NCI-H524 treated with DMSO at 0.1 percent for 48 hours (cell line): ENCODE measurements at regions not wholly inside any gene's neighbourhood (a gene's known extent, or its start where the extent isn't known, plus 50 kb on each side); places are given as distances from the start of the nearest gene placed in this dataset.
"Not testable (repeated sequence)": the region's sequence is repeated elsewhere in the genome, so short reads cannot be mapped to it uniquely, and the experiment has no call there.

Source experiments
- DNase-seq: peaks from one replicate; lab custom pipeline; 2025; lab: John Stamatoyannopoulos, UW

- DNase-seq: no peak
Observed at GRCh38 chr7:126001349-126001748, 1071.7 kb upstream of the POT1 start.

GRCh38 chr7:125984795-125985194 is 1055.2 kb upstream of the POT1 start:
- no peak for DNase-seq

- DNase-seq: no peak
Observed at GRCh38 chr7:125971656-125972055, 1042.0 kb upstream of the POT1 start.

- no peak for DNase-seq
Observed at GRCh38 chr7:125966278-125967048, 1036.8 kb upstream of the POT1 start.

GRCh38 chr7:125934955-125935354 is 1005.3 kb upstream of the POT1 start:
- no peak for DNase-seq

- DNase-seq: no peak
Observed at GRCh38 chr7:125934539-125934938, 1004.9 kb upstream of the POT1 start.

- DNase-seq: no peak
Observed at GRCh38 chr7:125930848-125931247, 1001.2 kb upstream of the POT1 start.

- no peak for DNase-seq
Observed at GRCh38 chr7:125927556-125927955, 997.9 kb upstream of the POT1 start.

GRCh38 chr7:125926621-125927020 is 997.0 kb upstream of the POT1 start:
- DNase-seq: no peak

- no peak for DNase-seq
Observed at GRCh38 chr7:125924037-125924436, 994.4 kb upstream of the POT1 start.

GRCh38 chr7:125915381-125915948 is 985.8 kb upstream of the POT1 start:
- not testable (repeated sequence) for DNase-seq

GRCh38 chr7:125908711-125909110 is 979.1 kb upstream of the POT1 start:
- DNase-seq: no peak

- no peak for DNase-seq
Observed at GRCh38 chr7:125899577-125899976, 970.0 kb upstream of the POT1 start.

GRCh38 chr7:125892434-125892833 is 962.8 kb upstream of the POT1 start:
- no peak for DNase-seq

GRCh38 chr7:125878988-125879387 is 949.4 kb upstream of the POT1 start:
- no peak for DNase-seq

- DNase-seq: no peak
Observed at GRCh38 chr7:125878235-125878956, 948.8 kb upstream of the POT1 start.

- DNase-seq: no peak
Observed at GRCh38 chr7:125877246-125877645, 947.6 kb upstream of the POT1 start.

- no peak for DNase-seq
Observed at GRCh38 chr7:125876431-125876830, 946.8 kb upstream of the POT1 start.

- DNase-seq: no peak
Observed at GRCh38 chr7:125871431-125871830, 941.8 kb upstream of the POT1 start.

GRCh38 chr7:125857606-125858005 is 928.0 kb upstream of the POT1 start:
- DNase-seq: no peak

- no peak for DNase-seq
Observed at GRCh38 chr7:125848157-125848556, 918.5 kb upstream of the POT1 start.

GRCh38 chr7:125847692-125848091 is 918.1 kb upstream of the POT1 start:
- DNase-seq: no peak

GRCh38 chr7:125847055-125847454 is 917.4 kb upstream of the POT1 start:
- DNase-seq: no peak
